IMR-90 (cell line): ENCODE measurements at regions not wholly inside any gene's neighbourhood (a gene's known extent, or its start where the extent isn't known, plus 50 kb on each side); places are given as distances from the start of the nearest gene placed in this dataset.

Experiments used
- ATAC-seq: fragments of 200-7000 bp; cut with Tn5 transposase; 2 replicates; pipeline ENCODE4 v1.9.1; 2020; ENCODE audit warnings: low read depth, mild to moderate bottlenecking, moderate library complexity
- BruUV-seq: library from RNA; stranded (reverse); fragments of 400-500 nt; replicated peaks from 2 replicates; lab custom pipeline; 2021; lab: Mats Ljungman, UMichigan
- CTCF ChIA-PET: fragments of 300-600 bp; formaldehyde crosslinking; extraction: SDS; loops from one replicate; lab custom pipeline; 2021; ENCODE audit warnings: antibody characterized with exemption; lab: Yijun Ruan, JAX
- POLR2A ChIA-PET: fragments of 300-600 bp; sonication (Branson Sonifier 250); formaldehyde crosslinking; loops from one replicate; lab custom pipeline; 2022; ENCODE audit warnings: antibody characterized with exemption; ENCODE audit not compliant: unreplicated experiment; lab: Charles Lee
- DNase-seq: peaks from one replicate; pipeline ENCODE4 v3.0.0; 2013
- H2AFZ ChIP-seq: replicated peaks from 2 replicates; pipeline ENCODE3; 2013; ENCODE audit warnings: low read length, mild to moderate bottlenecking; ENCODE audit not compliant: poor library complexity
- H2AK5ac ChIP-seq: 2 replicates; pipeline ENCODE4 v1.6.1; 2013; ENCODE audit warnings: low read depth, low read length, inconsistent platforms
- H2AK9ac ChIP-seq: replicated peaks from 2 replicates; pipeline ENCODE3; 2013; ENCODE audit warnings: mild to moderate bottlenecking, low read depth, low read length, moderate library complexity; ENCODE audit not compliant: poor library complexity
- H2BK120ac ChIP-seq: 2 replicates; pipeline ENCODE4 v1.6.1; 2013; ENCODE audit warnings: low read depth, low read length, inconsistent platforms
- H2BK15ac ChIP-seq: 3 replicates; pipeline ENCODE4 v1.6.1; 2013; ENCODE audit warnings: low read depth, low read length, inconsistent platforms
- H2BK20ac ChIP-seq: 2 replicates; pipeline ENCODE4 v1.6.1; 2013; ENCODE audit warnings: low read depth, mild to moderate bottlenecking, inconsistent platforms, low read length, moderate library complexity
- H2BK5ac ChIP-seq: 2 replicates; pipeline ENCODE4 v1.6.1; 2013; ENCODE audit warnings: mild to moderate bottlenecking, low read depth, low read length, inconsistent platforms; ENCODE audit not compliant: poor library complexity, severe bottlenecking
- H3K14ac ChIP-seq: replicated peaks from 2 replicates; pipeline ENCODE4 v1.6.1; 2013; ENCODE audit warnings: low read depth, low read length, inconsistent platforms
- H3K18ac ChIP-seq: 2 replicates; pipeline ENCODE4 v1.6.1; 2013; ENCODE audit warnings: low read depth, low read length, control low read depth
- H3K23ac ChIP-seq: 2 replicates; pipeline ENCODE4 v1.6.1; 2013; ENCODE audit warnings: low read depth, low read length, inconsistent platforms
- H3K27ac ChIP-seq: 2 replicates; pipeline ENCODE4 v1.5.1; 2013; ENCODE audit warnings: mild to moderate bottlenecking, control low read depth, low read length; ENCODE audit not compliant: insufficient read depth
- H3K27me3 ChIP-seq: 2 replicates; pipeline ENCODE4 v1.6.1; 2013; ENCODE audit warnings: low read length; ENCODE audit not compliant: control insufficient read depth, insufficient read depth
- H3K36me3 ChIP-seq: 2 replicates; pipeline ENCODE4 v1.6.1; 2013; ENCODE audit warnings: low read length, mixed read lengths; ENCODE audit not compliant: control insufficient read depth, insufficient read depth
- H3K4ac ChIP-seq: 2 replicates; pipeline ENCODE4 v1.6.1; 2013; ENCODE audit warnings: low read depth, low read length, inconsistent platforms
- H3K4me1 ChIP-seq: 2 replicates; pipeline ENCODE4 v1.6.1; 2013; ENCODE audit warnings: low read length, mixed read lengths; ENCODE audit not compliant: control insufficient read depth, insufficient read depth
- H3K4me2 ChIP-seq: 2 replicates; pipeline ENCODE4 v1.6.1; 2013; ENCODE audit warnings: low read depth, mild to moderate bottlenecking, control low read depth, low read length, moderate library complexity
- H3K4me3 ChIP-seq: 2 replicates; pipeline ENCODE4 v1.5.1; 2013; ENCODE audit warnings: low read depth, mild to moderate bottlenecking, control low read depth, low read length, moderate library complexity; ENCODE audit not compliant: insufficient read depth
- H3K56ac ChIP-seq: 2 replicates; pipeline ENCODE4 v1.6.1; 2013; ENCODE audit warnings: low read length, inconsistent platforms; ENCODE audit not compliant: insufficient read depth; ENCODE audit errors: extremely low read depth
- H3K79me1 ChIP-seq, 2 experiments: 2 replicates each; pipeline ENCODE4 v1.6.1; 2013; ENCODE audit warnings: low read length in 2 of 2, inconsistent platforms in 1 of 2, low read depth in 1 of 2
- H3K9ac ChIP-seq: 2 replicates; pipeline ENCODE4 v1.6.1; 2013; ENCODE audit warnings: low read depth, low read length, control low read depth
- H3K9me1 ChIP-seq: 2 replicates; pipeline ENCODE4 v1.6.1; 2013; ENCODE audit warnings: low read length, inconsistent platforms; ENCODE audit not compliant: insufficient read depth
- H3K9me3 ChIP-seq: 2 replicates; pipeline ENCODE4 v1.6.1; 2013; ENCODE audit warnings: low read length; ENCODE audit not compliant: control insufficient read depth, insufficient read depth
- H4K20me1 ChIP-seq: 2 replicates; pipeline ENCODE4 v1.6.1; 2013; ENCODE audit warnings: low read length, inconsistent platforms; ENCODE audit not compliant: insufficient read depth
- H4K5ac ChIP-seq: 2 replicates; pipeline ENCODE4 v1.6.1; 2013; ENCODE audit warnings: mild to moderate bottlenecking, low read depth, low read length, control low read depth
- H4K8ac ChIP-seq, 2 experiments: 2 replicates each; pipeline ENCODE4 v1.6.1; 2013; ENCODE audit warnings: low read depth in 2 of 2, low read length in 2 of 2, control low read depth in 1 of 2, inconsistent platforms in 1 of 2
- H4K91ac ChIP-seq: 2 replicates; pipeline ENCODE4 v1.6.1; 2013; ENCODE audit warnings: low read depth, low read length, inconsistent platforms; ENCODE audit not compliant: insufficient read depth
- MXI1 ChIP-seq: IDR thresholded peaks from 2 replicates; pipeline ENCODE4 v1.6.1; 2012; ENCODE audit warnings: low read depth, mild to moderate bottlenecking, low read length, moderate library complexity, borderline replicate concordance
- SMC3 ChIP-seq: fragments of 150-350 bp; IDR thresholded peaks from 2 replicates; pipeline ENCODE4 v1.6.1; 2016; ENCODE audit warnings: low read depth, mild to moderate bottlenecking, antibody characterized with exemption, low read length, moderate library complexity
- WGBS, 2 experiments: methylation state at CpG; one replicate each; pipeline versions ENCODE4 v1.1.5 to v1.1.7; 2013; ENCODE audit warnings: missing lambda C conversion rate in 2 of 2; ENCODE audit not compliant: insufficient read length in 1 of 2; ENCODE audit errors: extremely low coverage in 2 of 2; 5-methylcytosine and 5-hydroxymethylcytosine counted together
- dilution Hi-C: fragments of 300-500 bp; cut with HindIII; formaldehyde crosslinking; loops from one replicate; pipeline ENCODE4 v1.14.3; 2018; ENCODE audit warnings: low sequenced_read_pairs; ENCODE audit not compliant: unreplicated experiment
- in situ Hi-C: fragments of 300-500 bp; cut with MboI; formaldehyde crosslinking; loops from 3 replicates; pipeline ENCODE4 v1.14.3; 2019; ENCODE audit warnings: low sequenced_read_pairs, inconsistent platforms, mixed read lengths
- intact Hi-C: fragments of 100-400 bp; cut with micrococcal nuclease; formaldehyde crosslinking; loops from 2 replicates; pipeline ENCODE4 v1.10.0; 2022

- Histone ChIP-seq H2BK5ac (no peak overlapping the region), H4K91ac (no peak overlapping the region), H3K79me1 (no peaks in the 10 kb centered on the region), H4K20me1 (no peaks in the 10 kb centered on the region), H4K8ac (no peak overlapping the region), H3K27ac (no peak overlapping the region), H3K23ac (no peak overlapping the region), H2AK5ac (no peak overlapping the region), H3K27me3 (peaks cover 29% of the 10 kb centered on the region), H3K14ac (no peak overlapping the region), H2BK20ac (no peak overlapping the region), H3K9me1 (no peaks in the 10 kb centered on the region), H4K5ac (no peak overlapping the region), H3K18ac (no peak overlapping the region), H3K4ac (no peak overlapping the region), H3K36me3 (no peaks in the 10 kb centered on the region), H3K9ac (no peak overlapping the region), H2AK9ac (no peak overlapping the region), H2AFZ (no peak overlapping the region), H2BK15ac (no peak overlapping the region), H3K9me3 (no peaks in the 10 kb centered on the region), H2BK120ac (no peak overlapping the region), H3K4me1 (no peaks in the 10 kb centered on the region), H3K56ac (no peak overlapping the region), H3K4me2 (no peak overlapping the region), H3K4me3 (no peak overlapping the region)
- DNase-seq, result no peak
- TF ChIP-seq MXI1 (no peak), SMC3 (no peak)
- in situ Hi-C loops (no loop called here), intact Hi-C loops (no loop called here), dilution Hi-C loops (no loop called here)
- BruUV-seq, result no TSS peak
- ChIA-PET POLR2A (no interaction called here), CTCF (no interaction called here)
- no peak for ATAC-seq
- WGBS, 2 experiments, result no CpG with 5 or more reads among the region's 4 CpGs
These were observed 70.0 kb downstream of the PDCL3 start for GRCh38 chr2:100632759-100633158.
